Neural crest cell (in vitro differentiated cells): ENCODE measurements at regions not wholly inside any gene's neighbourhood (a gene's known extent, or its start where the extent isn't known, plus 50 kb on each side); places are given as distances from the start of the nearest gene placed in this dataset.

Experiments used
- DNase-seq: peaks from one replicate; pipeline ENCODE4 v3.0.0; 2021; ENCODE audit warnings: low read depth, mixed read lengths, low spot score
- H3K27ac Mint-ChIP-seq: one replicate; pipeline ENCODE4 v1.8.0; 2021; ENCODE audit warnings: mild to moderate bottlenecking, mixed read lengths; ENCODE audit not compliant: unreplicated experiment
- H3K27me3 Mint-ChIP-seq: 2 replicates; pipeline ENCODE4 v1.8.0; 2021; ENCODE audit warnings: low read depth, mild to moderate bottlenecking, mixed read lengths
- H3K36me3 Mint-ChIP-seq: 2 replicates; pipeline ENCODE4 v1.8.0; 2021; ENCODE audit warnings: low read depth, mild to moderate bottlenecking, mixed read lengths
- H3K4me1 Mint-ChIP-seq: 2 replicates; pipeline ENCODE4 v1.8.0; 2021; ENCODE audit warnings: mixed read lengths
- H3K4me3 Mint-ChIP-seq: one replicate; pipeline ENCODE4 v1.8.0; 2021; ENCODE audit warnings: mild to moderate bottlenecking, mixed read lengths
- H3K9me3 Mint-ChIP-seq: 2 replicates; pipeline ENCODE4 v1.8.0; 2021; ENCODE audit warnings: mixed read lengths
- TF ChIP-seq, protein P1 (sequence below): fragments of 200-600 bp; sonication (generic); conservative IDR thresholded peaks from 2 replicates; pipeline ENCODE4 v1.5.0; 2021; ENCODE audit warnings: antibody characterized with exemption, mild to moderate bottlenecking

DNA sequence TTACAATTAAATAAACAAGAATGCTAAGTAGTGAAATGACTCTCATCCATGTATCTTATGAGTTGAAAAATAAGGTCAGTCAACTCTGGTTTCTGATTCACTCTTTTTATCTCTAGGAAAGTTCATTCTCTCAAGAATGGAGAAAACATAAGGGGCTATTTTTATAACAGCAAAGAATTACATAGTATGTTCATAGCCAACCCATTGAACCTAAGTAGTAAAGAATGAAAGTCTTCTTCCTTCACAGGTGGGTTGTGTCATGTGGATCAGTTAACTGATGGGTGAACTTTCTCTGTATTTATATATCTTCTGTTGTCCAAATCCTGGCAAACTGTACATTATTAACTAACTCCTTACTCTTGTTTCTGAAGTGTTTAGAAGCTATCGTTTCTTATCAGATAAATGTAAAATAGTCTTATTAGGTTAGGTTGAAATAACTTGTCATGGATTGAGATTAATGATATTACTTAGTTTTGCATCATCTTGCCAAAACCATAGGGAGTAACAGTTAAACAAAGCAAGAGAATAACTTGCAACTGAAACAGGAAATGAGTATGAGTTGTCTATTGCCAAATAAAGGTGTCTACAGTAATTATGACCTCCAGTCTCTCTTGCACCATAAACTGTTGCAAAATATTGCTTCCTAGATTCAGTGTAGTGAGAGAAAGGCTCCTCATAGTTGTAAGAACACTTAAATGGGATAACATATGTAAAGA is 86.8 kb downstream of the ANKRD7 start:
- Mint-ChIP-seq H3K27ac (no peak overlapping the region), H3K4me1 (no peaks in the 10 kb centered on the region), H3K27me3 (no peaks in the 10 kb centered on the region), H3K36me3 (no peaks in the 10 kb centered on the region), H3K9me3 (peaks cover 17% of the 10 kb centered on the region), H3K4me3 (no peak overlapping the region)
- TF ChIP-seq, protein P1, sequence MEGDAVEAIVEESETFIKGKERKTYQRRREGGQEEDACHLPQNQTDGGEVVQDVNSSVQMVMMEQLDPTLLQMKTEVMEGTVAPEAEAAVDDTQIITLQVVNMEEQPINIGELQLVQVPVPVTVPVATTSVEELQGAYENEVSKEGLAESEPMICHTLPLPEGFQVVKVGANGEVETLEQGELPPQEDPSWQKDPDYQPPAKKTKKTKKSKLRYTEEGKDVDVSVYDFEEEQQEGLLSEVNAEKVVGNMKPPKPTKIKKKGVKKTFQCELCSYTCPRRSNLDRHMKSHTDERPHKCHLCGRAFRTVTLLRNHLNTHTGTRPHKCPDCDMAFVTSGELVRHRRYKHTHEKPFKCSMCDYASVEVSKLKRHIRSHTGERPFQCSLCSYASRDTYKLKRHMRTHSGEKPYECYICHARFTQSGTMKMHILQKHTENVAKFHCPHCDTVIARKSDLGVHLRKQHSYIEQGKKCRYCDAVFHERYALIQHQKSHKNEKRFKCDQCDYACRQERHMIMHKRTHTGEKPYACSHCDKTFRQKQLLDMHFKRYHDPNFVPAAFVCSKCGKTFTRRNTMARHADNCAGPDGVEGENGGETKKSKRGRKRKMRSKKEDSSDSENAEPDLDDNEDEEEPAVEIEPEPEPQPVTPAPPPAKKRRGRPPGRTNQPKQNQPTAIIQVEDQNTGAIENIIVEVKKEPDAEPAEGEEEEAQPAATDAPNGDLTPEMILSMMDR = no peak
- DNase-seq = no peak

- H3K4me1 Mint-ChIP-seq = no peaks in the 10 kb centered on the region
- H3K36me3 Mint-ChIP-seq = no peaks in the 10 kb centered on the region
- DNase-seq = no peak
- no peak overlapping the region for H3K27ac Mint-ChIP-seq
- TF ChIP-seq, protein P1 = no peak
- peaks cover 17% of the 10 kb centered on the region for H3K9me3 Mint-ChIP-seq
- no peaks in the 10 kb centered on the region for H3K27me3 Mint-ChIP-seq
- no peak overlapping the region for H3K4me3 Mint-ChIP-seq
Observed at GRCh38 chr7:118312051-118312450, 87.5 kb downstream of the ANKRD7 start.

GRCh38 chr7:118312966-118313365 is 88.5 kb downstream of the ANKRD7 start:
- Mint-ChIP-seq H3K27ac (no peak overlapping the region), H3K4me1 (no peaks in the 10 kb centered on the region), H3K36me3 (no peaks in the 10 kb centered on the region), H3K27me3 (no peaks in the 10 kb centered on the region), H3K9me3 (peaks cover 15% of the 10 kb centered on the region), H3K4me3 (no peak overlapping the region)
- TF ChIP-seq, protein P1 = no peak
- no peak for DNase-seq

DNA sequence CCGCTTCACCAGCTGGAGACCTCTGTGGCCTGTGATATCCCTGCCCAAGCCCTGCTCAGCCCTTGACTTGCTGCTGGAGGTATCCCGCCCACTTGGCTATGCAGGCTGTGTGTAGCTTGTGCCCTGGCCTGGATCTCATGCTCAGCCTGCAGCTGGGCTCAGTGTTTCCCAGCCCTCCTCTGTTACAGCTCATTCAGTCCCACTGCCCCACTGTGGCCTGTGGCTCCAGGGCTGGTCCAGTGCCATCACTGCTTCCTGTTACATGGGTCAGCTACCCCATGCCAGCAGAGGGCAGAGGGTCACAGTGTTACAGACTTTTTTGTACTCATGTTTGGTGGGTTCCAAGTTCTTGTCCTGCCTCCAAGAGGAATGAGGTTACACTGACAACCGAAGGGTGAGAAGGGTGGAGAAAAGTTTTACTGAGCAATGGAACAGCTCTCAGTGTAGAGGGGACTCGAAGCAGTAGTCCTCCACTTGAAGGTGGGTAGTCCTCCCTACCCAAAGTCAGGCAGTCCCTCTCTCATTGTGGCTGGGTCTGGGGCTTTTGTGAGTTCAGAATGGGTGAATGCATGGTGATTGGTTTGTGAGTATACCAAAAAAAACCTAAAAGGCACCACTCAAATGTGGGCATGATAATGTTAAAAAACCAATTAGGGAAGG is 100.4 kb downstream of the ANKRD7 start:
- no peaks in the 10 kb centered on the region for H3K27me3 Mint-ChIP-seq
- TF ChIP-seq, protein P1 = no peak
- H3K4me3 Mint-ChIP-seq = no peak overlapping the region
- H3K36me3 Mint-ChIP-seq = no peaks in the 10 kb centered on the region
- DNase-seq = no peak
- H3K9me3 Mint-ChIP-seq = no peaks in the 10 kb centered on the region
- no peaks in the 10 kb centered on the region for H3K4me1 Mint-ChIP-seq
- H3K27ac Mint-ChIP-seq = no peak overlapping the region

DNA sequence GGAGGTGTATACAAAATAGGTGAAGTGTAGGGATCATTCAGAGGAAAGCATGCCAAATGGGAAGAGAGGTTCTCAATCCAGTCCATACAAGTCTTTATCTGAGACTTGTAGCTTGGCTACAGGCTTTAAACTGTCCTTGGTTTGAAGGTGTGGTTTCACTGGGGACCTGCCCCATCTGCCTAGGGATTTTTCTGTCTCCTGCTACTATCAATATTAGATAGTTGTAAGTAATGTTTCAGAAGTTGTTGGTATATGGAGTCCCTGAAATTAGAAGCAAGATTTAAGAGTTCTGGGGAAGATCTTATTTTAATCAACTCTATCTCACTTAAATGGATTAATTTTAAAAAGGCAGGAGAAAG is 100.9 kb downstream of the ANKRD7 start:
- TF ChIP-seq, protein P1 = no peak
- Mint-ChIP-seq H3K4me3 (no peak overlapping the region), H3K9me3 (no peaks in the 10 kb centered on the region), H3K4me1 (no peaks in the 10 kb centered on the region), H3K27ac (no peak overlapping the region), H3K27me3 (no peaks in the 10 kb centered on the region), H3K36me3 (no peaks in the 10 kb centered on the region)
- no peak for DNase-seq
